Activated CD4-positive, CD25-positive, alpha-beta regulatory T cell treated with anti-CD3 and anti-CD28 coated beads, Interleukin-2, amount 50 U/mL, for 24 hours (primary cell): ENCODE measurements at regions not wholly inside any gene's neighbourhood (a gene's known extent, or its start where the extent isn't known, plus 50 kb on each side); places are given as distances from the start of the nearest gene placed in this dataset.

Experiments used
- ATAC-seq, 2 donors: fragments of 150-1000 bp; cut with Tn5 transposase; one replicate each; pipeline ENCODE4 v1.10.0; 2021; ENCODE audit warnings: mild to moderate bottlenecking in 1 of 2, moderate library complexity in 1 of 2

DNA sequence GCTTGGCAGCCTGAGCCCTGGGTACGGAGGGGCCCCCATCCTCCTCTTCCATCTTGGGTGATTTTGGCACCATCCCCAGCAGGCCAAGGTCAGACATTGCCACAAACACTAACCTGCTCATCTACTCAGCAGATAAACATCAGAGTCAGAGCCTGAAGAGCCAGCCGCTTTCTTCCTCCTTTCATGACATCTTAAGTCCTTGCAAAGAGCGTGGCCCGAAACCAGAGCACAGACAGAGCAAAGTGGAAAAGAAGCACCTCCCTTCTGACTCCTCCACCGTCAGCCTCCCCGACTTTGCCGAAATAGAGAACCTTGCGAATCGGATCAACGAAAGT, 60.4 kb upstream of the RPH3AL start:
- ATAC-seq: no peak

- no peak for ATAC-seq
Measured at GRCh38 chr17:412211-413015, 59.8 kb upstream of the RPH3AL start.

GRCh38 chr17:411421-412120, 59.0 kb upstream of the RPH3AL start:
- ATAC-seq: no peak

DNA sequence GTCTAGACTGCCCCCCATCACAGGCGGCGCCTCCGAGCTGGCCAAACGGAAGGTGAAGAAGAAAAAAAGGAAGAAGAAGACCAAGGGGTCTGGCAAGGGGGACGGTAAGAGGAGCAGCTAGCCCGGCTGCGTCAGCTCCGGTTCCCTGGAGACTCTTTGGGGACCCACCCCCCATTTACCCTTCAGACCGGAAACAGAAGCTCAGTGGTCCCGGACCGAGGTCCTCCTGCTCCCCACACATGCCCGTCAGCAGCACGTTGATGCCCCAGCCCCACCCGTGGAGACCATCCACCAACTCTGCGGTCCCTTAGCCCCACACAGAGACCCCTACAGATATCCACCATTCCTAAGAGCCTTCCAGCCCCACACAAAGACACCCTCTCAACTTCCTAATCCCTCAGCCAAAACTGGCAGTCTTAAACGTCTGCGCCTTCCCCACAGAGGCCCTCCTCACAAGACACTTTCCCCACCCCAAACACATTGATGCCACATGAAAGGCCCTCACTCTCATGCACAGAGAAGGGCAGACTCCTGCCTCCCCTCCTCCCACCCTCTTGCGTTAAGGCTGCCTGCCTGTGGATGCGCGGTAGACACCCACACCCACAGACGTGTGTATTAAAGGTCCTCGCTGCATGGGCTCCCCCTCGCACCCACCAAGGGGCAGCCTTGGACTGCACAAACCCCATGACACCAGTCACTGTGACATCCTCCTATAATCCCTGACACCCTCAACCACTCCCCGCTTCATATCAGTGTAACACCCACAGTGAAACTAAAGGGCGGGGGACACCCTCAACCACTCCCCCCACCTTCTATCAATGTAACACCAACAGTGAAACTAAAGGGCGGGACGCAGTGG, 58.2 kb upstream of the RPH3AL start:
- ATAC-seq: peak; percentile 42 to 59

DNA sequence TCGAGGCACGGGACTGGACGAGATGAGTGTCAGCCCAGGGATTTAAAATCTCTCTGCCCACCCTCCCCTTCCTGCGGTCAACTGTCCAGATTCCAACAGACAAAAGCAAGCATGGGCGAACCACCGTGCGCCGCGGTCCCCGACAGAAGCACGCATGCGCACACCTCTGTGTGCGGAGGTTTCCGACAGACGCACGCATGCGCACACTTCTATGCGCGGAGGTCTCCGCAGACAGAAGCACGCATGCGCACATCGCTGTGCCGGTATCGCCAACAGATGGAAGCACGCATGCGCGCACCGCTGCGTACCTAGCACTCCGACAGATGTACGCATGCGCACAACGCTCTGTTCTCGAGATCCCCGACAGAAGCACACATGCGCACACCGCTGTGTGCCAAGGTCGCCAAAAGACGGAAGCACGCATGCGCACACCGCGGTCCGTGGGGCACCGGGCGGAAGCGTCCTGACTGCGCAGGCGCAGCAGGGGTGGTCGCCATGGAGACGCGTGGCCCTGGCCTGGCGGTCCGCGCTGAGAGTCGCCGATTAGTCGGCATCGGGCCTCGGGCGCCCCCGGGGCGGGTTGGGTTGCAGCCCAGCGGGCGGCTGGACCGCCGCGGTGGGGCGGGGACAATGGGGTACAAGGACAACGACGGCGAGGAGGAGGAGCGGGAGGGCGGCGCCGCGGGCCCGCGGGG, 57.4 kb upstream of the RPH3AL start:
- ATAC-seq: peak; percentile 61 to 71

GRCh38 chr17:409308-409847, 56.8 kb upstream of the RPH3AL start:
- ATAC-seq: no peak

- ATAC-seq: no peak
Measured at GRCh38 chr17:404703-405102, 52.1 kb upstream of the RPH3AL start.
